SK-N-SH (cell line): ENCODE measurements at regions not wholly inside any gene's neighbourhood (a gene's known extent, or its start where the extent isn't known, plus 50 kb on each side); places are given as distances from the start of the nearest gene placed in this dataset.

Source experiments
- CTCF ChIA-PET: fragments of 300-600, 350-600 bp; formaldehyde crosslinking; extraction: SDS; loops from one replicate; lab custom pipeline; 2021; lab: Yijun Ruan, JAX
- POLR2A ChIA-PET: fragments of 350-600 bp; sonication (Branson Sonifier 250); formaldehyde crosslinking; extraction: SDS; loops from one replicate; lab custom pipeline; 2020; ENCODE audit warnings: antibody characterized with exemption, inconsistent platforms; lab: Yijun Ruan, JAX
- DNase-seq: peaks from one replicate; pipeline ENCODE4 v3.0.0; 2012
- H2AFZ ChIP-seq: fragments of 200-600 bp; sonication (generic); 2 replicates; pipeline ENCODE4 v1.8.1; 2016; ENCODE audit warnings: antibody characterized with exemption, mild to moderate bottlenecking, low read depth
- H3F3A ChIP-seq: fragments of 200-600 bp; sonication (generic); replicated peaks from 2 replicates; pipeline ENCODE3; 2016; ENCODE audit warnings: antibody characterized with exemption, mild to moderate bottlenecking; ENCODE audit not compliant: insufficient read depth
- H3K27ac ChIP-seq, 2 experiments: fragments of 200-500 bp in 1 of 2; fragments of 200-600 bp in 1 of 2; sonication (Bioruptor generic) in 1 of 2; sonication (generic), shearing (Covaris generic) in 1 of 2; 2 replicates each; pipeline versions ENCODE4 v1.5.1 to v1.6.1; 2014 to 2016; ENCODE audit warnings: low read depth in 2 of 2, inconsistent platforms in 1 of 2, low read length in 1 of 2, mild to moderate bottlenecking in 1 of 2, mixed read lengths in 1 of 2
- H3K27me3 ChIP-seq: fragments of 200-600 bp; sonication (generic), shearing (Covaris generic); 2 replicates; pipeline ENCODE4 v1.6.1; 2016; ENCODE audit warnings: mixed run types; ENCODE audit not compliant: insufficient read depth
- H3K36me3 ChIP-seq, 2 experiments: fragments of 200-500 bp in 1 of 2; fragments of 200-600 bp in 1 of 2; sonication (Bioruptor generic) in 1 of 2; sonication (generic) in 1 of 2; replicated peaks in 1 of 2; 2 replicates each; pipeline versions ENCODE3 to v1.5.1; 2014 to 2016; ENCODE audit warnings: low read length in 1 of 2, mild to moderate bottlenecking in 1 of 2; ENCODE audit not compliant: insufficient read depth in 2 of 2, control insufficient read depth in 1 of 2
- H3K4me1 ChIP-seq, 2 experiments: fragments of 200-500 bp in 1 of 2; fragments of 200-600 bp in 1 of 2; sonication (Bioruptor generic) in 1 of 2; sonication (generic), shearing (Covaris generic) in 1 of 2; 2 replicates each; pipeline versions ENCODE4 v1.5.1 to v1.6.1; 2014 to 2016; ENCODE audit warnings: low read depth in 1 of 2, low read length in 1 of 2, mixed run types in 1 of 2; ENCODE audit not compliant: insufficient read depth in 2 of 2, control insufficient read depth in 1 of 2
- H3K4me2 ChIP-seq: fragments of 200-600 bp; sonication (generic), shearing (Covaris generic); 2 replicates; pipeline ENCODE4 v1.6.1; 2017; ENCODE audit warnings: mixed run types
- H3K4me3 ChIP-seq, 2 experiments: fragments of 200-500 bp in 1 of 2; fragments of 200-600 bp in 1 of 2; sonication (Bioruptor generic) in 1 of 2; sonication (generic), shearing (Covaris generic) in 1 of 2; 2 replicates each; pipeline versions ENCODE4 v1.5.1 to v1.8.1; 2014 to 2016; ENCODE audit warnings: low read depth in 2 of 2, inconsistent platforms in 1 of 2, low read length in 1 of 2, mild to moderate bottlenecking in 1 of 2, mixed read lengths in 1 of 2, moderate library complexity in 1 of 2
- H3K79me2 ChIP-seq: fragments of 200-600 bp; sonication (generic); 2 replicates; pipeline ENCODE4 v1.8.1; 2017; ENCODE audit warnings: mild to moderate bottlenecking; ENCODE audit not compliant: insufficient read depth
- H3K9ac ChIP-seq: fragments of 200-600 bp; sonication (generic); 2 replicates; pipeline ENCODE4 v1.6.1; 2017; ENCODE audit warnings: mixed run types
- H3K9me2 ChIP-seq: fragments of 200-600 bp; sonication (generic); 2 replicates; pipeline ENCODE4 v1.6.1; 2017; ENCODE audit warnings: mixed run types
- H3K9me3 ChIP-seq: fragments of 200-600 bp; sonication (generic); 2 replicates; pipeline ENCODE4 v1.6.1; 2017; ENCODE audit warnings: mixed run types, mild to moderate bottlenecking, moderate library complexity
- H4K20me1 ChIP-seq: fragments of 200-600 bp; sonication (generic); 2 replicates; pipeline ENCODE4 v1.6.1; 2017; ENCODE audit warnings: mild to moderate bottlenecking, mixed run types; ENCODE audit not compliant: insufficient read depth
- CHD2 ChIP-seq: fragments of 150-350 bp; IDR thresholded peaks from 2 replicates; pipeline ENCODE4 v1.6.1; 2018; ENCODE audit warnings: low read length; ENCODE audit not compliant: partially characterized antibody
- CTCF ChIP-seq: fragments of 200-600 bp; sonication (generic); IDR thresholded peaks from 2 replicates; pipeline ENCODE4 v1.6.1; 2017; ENCODE audit warnings: antibody characterized with exemption, mild to moderate bottlenecking, moderate library complexity
- EP300 ChIP-seq, 2 experiments: IDR thresholded peaks; 2 replicates each; pipeline versions ENCODE4 v1.4.0 to v1.6.1; 2012; ENCODE audit warnings: borderline replicate concordance in 1 of 2, low read depth in 1 of 2, low read length in 1 of 2
- EZH2phosphoT487 ChIP-seq: fragments of 200-600 bp; sonication (generic); IDR thresholded peaks from 2 replicates; pipeline ENCODE4 v1.6.1; 2017; ENCODE audit warnings: low read depth, mixed run types, mild to moderate bottlenecking, antibody characterized with exemption, moderate library complexity, borderline replicate concordance
- FOXM1 ChIP-seq: IDR thresholded peaks from 2 replicates; pipeline ENCODE4 v1.4.0; 2012; ENCODE audit warnings: low read depth, mild to moderate bottlenecking
- GABPA ChIP-seq: IDR thresholded peaks from 2 replicates; pipeline ENCODE4 v1.4.0; 2012; ENCODE audit warnings: low read depth, mild to moderate bottlenecking
- JUND ChIP-seq: IDR thresholded peaks from 2 replicates; pipeline ENCODE4 v1.4.0; 2012
- MXI1 ChIP-seq: IDR thresholded peaks from 2 replicates; pipeline ENCODE4 v1.6.1; 2012; ENCODE audit warnings: mild to moderate bottlenecking, low read depth, low read length, improper control_type of control experiment
- NFIC ChIP-seq: IDR thresholded peaks from 2 replicates; pipeline ENCODE4 v1.4.0; 2012; ENCODE audit warnings: borderline replicate concordance
- NRF1 ChIP-seq: IDR thresholded peaks from 2 replicates; pipeline ENCODE4 v1.6.1; 2012; ENCODE audit warnings: low read depth, mild to moderate bottlenecking, low read length
- PBX3 ChIP-seq: IDR thresholded peaks from 2 replicates; pipeline ENCODE4; 2012
- RAD21 ChIP-seq: IDR thresholded peaks from 2 replicates; pipeline ENCODE4 v1.6.1; 2012; ENCODE audit warnings: mild to moderate bottlenecking, low read length
- RCOR1 ChIP-seq: fragments of 150-350 bp; IDR thresholded peaks from 2 replicates; pipeline ENCODE4 v1.6.1; 2017; ENCODE audit warnings: antibody characterized with exemption, low read length
- RFX5 ChIP-seq: IDR thresholded peaks from 2 replicates; pipeline ENCODE4 v1.6.1; 2012; ENCODE audit warnings: mild to moderate bottlenecking, improper control_type of control experiment, low read length
- SIN3A ChIP-seq: IDR thresholded peaks from 2 replicates; pipeline ENCODE4 v1.6.1; 2012; ENCODE audit warnings: low read depth, mild to moderate bottlenecking, low read length, moderate library complexity, borderline replicate concordance
- SMC3 ChIP-seq: IDR thresholded peaks from 2 replicates; pipeline ENCODE4 v1.6.1; 2012; ENCODE audit warnings: low read depth, low read length, improper control_type of control experiment
- TCF12 ChIP-seq: IDR thresholded peaks from 2 replicates; pipeline ENCODE4 v1.4.0; 2012
- TEAD4 ChIP-seq: IDR thresholded peaks from 2 replicates; pipeline ENCODE4 v1.4.0; 2012; ENCODE audit warnings: mild to moderate bottlenecking, borderline replicate concordance; ENCODE audit not compliant: insufficient read depth
- ZBTB33 ChIP-seq: IDR thresholded peaks from 2 replicates; pipeline ENCODE4 v1.4.0; 2012; ENCODE audit warnings: low read depth, borderline replicate concordance
- WGBS: methylation state at CpG from one replicate; pipeline ENCODE4 v1.1.6; 2017; ENCODE audit warnings: low lambda C conversion rate; 5-methylcytosine and 5-hydroxymethylcytosine counted together
- TF ChIP-seq, protein P1 (sequence below): fragments of 150-350 bp; IDR thresholded peaks from 2 replicates; pipeline ENCODE4 v1.6.1; 2016; ENCODE audit warnings: mild to moderate bottlenecking, low read depth, low read length
- TF ChIP-seq, protein P2 (sequence below): IDR thresholded peaks from 2 replicates; pipeline ENCODE4 v1.4.0; 2012; ENCODE audit warnings: low read depth

- TF ChIP-seq CTCF (no peak), RFX5 (no peak), CHD2 (no peak)
- TF ChIP-seq, protein P1, sequence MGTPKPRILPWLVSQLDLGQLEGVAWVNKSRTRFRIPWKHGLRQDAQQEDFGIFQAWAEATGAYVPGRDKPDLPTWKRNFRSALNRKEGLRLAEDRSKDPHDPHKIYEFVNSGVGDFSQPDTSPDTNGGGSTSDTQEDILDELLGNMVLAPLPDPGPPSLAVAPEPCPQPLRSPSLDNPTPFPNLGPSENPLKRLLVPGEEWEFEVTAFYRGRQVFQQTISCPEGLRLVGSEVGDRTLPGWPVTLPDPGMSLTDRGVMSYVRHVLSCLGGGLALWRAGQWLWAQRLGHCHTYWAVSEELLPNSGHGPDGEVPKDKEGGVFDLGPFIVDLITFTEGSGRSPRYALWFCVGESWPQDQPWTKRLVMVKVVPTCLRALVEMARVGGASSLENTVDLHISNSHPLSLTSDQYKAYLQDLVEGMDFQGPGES, result no peak
Observed at GRCh38 chr10:52895059-52895458, 122.5 kb upstream of the MBL2 start (continued).

DNA sequence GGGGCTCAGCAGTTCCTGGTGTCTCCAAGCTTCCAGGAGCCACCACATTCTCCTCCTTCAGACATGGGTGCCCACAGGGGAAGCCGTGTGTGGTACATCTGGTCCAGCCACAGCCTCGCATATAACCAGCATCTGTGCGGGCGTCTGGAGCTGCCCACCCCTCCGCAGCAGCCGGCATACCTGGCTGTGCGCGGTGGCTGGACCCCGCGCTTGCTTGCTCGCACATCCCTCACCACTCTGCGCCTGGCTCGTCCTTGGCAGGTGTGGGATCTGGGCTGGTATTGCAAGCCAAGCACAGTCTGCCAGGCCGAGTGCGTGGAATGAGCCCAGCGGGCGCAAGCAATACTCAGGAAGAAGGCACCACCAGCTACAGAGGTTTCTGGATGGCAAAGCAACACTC lies 117.7 kb upstream of the MBL2 start:
- Histone ChIP-seq H3K9me2 (no peaks in the 10 kb centered on the region), H3K9ac (no peak overlapping the region), H3K27ac (no peak overlapping the region), H3K9me3 (no peaks in the 10 kb centered on the region), H3K4me1 (no peaks in the 10 kb centered on the region), H3K36me3 (no peaks in the 10 kb centered on the region), H3K4me3 (no peak overlapping the region), H4K20me1 (no peaks in the 10 kb centered on the region), H3K27me3 (no peaks in the 10 kb centered on the region), H3F3A (no peaks in the 10 kb centered on the region), H3K79me2 (no peaks in the 10 kb centered on the region), H2AFZ (no peak overlapping the region), H3K4me2 (no peak overlapping the region)
- no peak for DNase-seq
- ChIA-PET POLR2A (no interaction called here), CTCF (interaction anchor here (2.0 to 2.1 kb wide), 2 partner anchors 72 to 1513 kb away, joined by 4 to 7 read pairs; no protein-coding TSS in a partner anchor)
- 45% methylated on average over 12 of the region's 17 CpGs for WGBS
- TF ChIP-seq EP300 (IDR thresholded peaks at IDR 0.05; ENCODE audit: borderline replicate concordance in 1 of 2, low read depth in 1 of 2, low read length in 1 of 2), result no peak
- TF ChIP-seq SIN3A, result no peak
- TF ChIP-seq MXI1, result no peak
- TF ChIP-seq NRF1, result no peak
- TF ChIP-seq JUND, result no peak
- TF ChIP-seq GABPA, result no peak
- TF ChIP-seq ZBTB33, result no peak
- TF ChIP-seq FOXM1, result no peak
- TF ChIP-seq CTCF, result no peak
- TF ChIP-seq, protein P2, sequence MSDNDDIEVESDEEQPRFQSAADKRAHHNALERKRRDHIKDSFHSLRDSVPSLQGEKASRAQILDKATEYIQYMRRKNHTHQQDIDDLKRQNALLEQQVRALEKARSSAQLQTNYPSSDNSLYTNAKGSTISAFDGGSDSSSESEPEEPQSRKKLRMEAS, result no peak
- TF ChIP-seq PBX3, result no peak
- TF ChIP-seq TEAD4, result no peak
- TF ChIP-seq EZH2phosphoT487, result no peak
- TF ChIP-seq RFX5, result no peak
- no peak for TF ChIP-seq TCF12
- TF ChIP-seq, protein P1, result no peak
- no peak for TF ChIP-seq RAD21
- TF ChIP-seq RCOR1, result no peak
- no peak for TF ChIP-seq SMC3
- no peak for TF ChIP-seq NFIC
